ENCODE measurements at regions not wholly inside any gene's neighbourhood (a gene's known extent, or its start where the extent isn't known, plus 50 kb on each side); places are given as distances from the start of the nearest gene placed in this dataset.

GRCh38 chr5:90311401-90311800, 98.2 kb downstream of the CETN3 start:
- peaks cover 0 to 5% (median 0%) of the 10 kb centered on the region in 4 donors for H3K4me1 ChIP-seq
- no peaks in the 10 kb centered on the region for H3K9me3 ChIP-seq
- 76% methylated on average over 4 of the region's 4 CpGs for WGBS (ENCODE audit: insufficient coverage, low coverage, low lambda C conversion rate, missing lambda C conversion rate)
- TF ChIP-seq POLR2A (IDR thresholded peaks at IDR 0.05) (no peak), CTCF (IDR thresholded peaks at IDR 0.05) (no peak)
- no peaks in the 10 kb centered on the region for H3K36me3 ChIP-seq
- H3K27me3 ChIP-seq: no peaks in the 10 kb centered on the region
- DNase-seq (no peak), ATAC-seq (no peak)
- no peak overlapping the region for H3K4me3 ChIP-seq
- intact Hi-C loops (cut with DNase I): no loop called here
- no peak overlapping the region for H3K27ac ChIP-seq

GRCh38 chr5:90308787-90309585, 100.6 kb downstream of the CETN3 start:
- peaks cover 0 to 5% (median 0%) of the 10 kb centered on the region in 4 donors for H3K4me1 ChIP-seq
- no peak overlapping the region for H3K27ac ChIP-seq
- DNase-seq (no peak), ATAC-seq (no peak)
- no peaks in the 10 kb centered on the region for H3K36me3 ChIP-seq
- no peak overlapping the region for H3K4me3 ChIP-seq
- H3K27me3 ChIP-seq: no peaks in the 10 kb centered on the region
- TF ChIP-seq POLR2A (IDR thresholded peaks at IDR 0.05) (no peak), CTCF (IDR thresholded peaks at IDR 0.05) (no peak)
- H3K9me3 ChIP-seq: no peaks in the 10 kb centered on the region
- intact Hi-C loops (cut with DNase I): no loop called here
- 40% methylated on average over 4 of the region's 4 CpGs for WGBS (ENCODE audit: insufficient coverage, low coverage, low lambda C conversion rate, missing lambda C conversion rate)

- Histone ChIP-seq H3K4me3 (no peak overlapping the region), H3K4me1 (peaks cover 0 to 5% (median 0%) of the 10 kb centered on the region in 4 donors), H3K27me3 (no peaks in the 10 kb centered on the region), H3K9me3 (no peaks in the 10 kb centered on the region), H3K27ac (no peak overlapping the region), H3K36me3 (no peaks in the 10 kb centered on the region)
- ATAC-seq (no peak), DNase-seq (no peak)
- WGBS (ENCODE audit: insufficient coverage, low coverage, low lambda C conversion rate, missing lambda C conversion rate): 60% methylated on average over 1 of the region's 1 CpG
- TF ChIP-seq CTCF (IDR thresholded peaks at IDR 0.05) (no peak), POLR2A (IDR thresholded peaks at IDR 0.05) (no peak)
- intact Hi-C loops (cut with DNase I): no loop called here
These were observed 101.8 kb downstream of the CETN3 start for GRCh38 chr5:90307782-90308181.

- Histone ChIP-seq H3K9me3 (no peaks in the 10 kb centered on the region), H3K4me3 (no peak overlapping the region), H3K36me3 (no peaks in the 10 kb centered on the region), H3K4me1 (peaks cover 0 to 5% (median 0%) of the 10 kb centered on the region in 4 donors), H3K27me3 (no peaks in the 10 kb centered on the region), H3K27ac (no peak overlapping the region)
- no peak for TF ChIP-seq POLR2A (IDR thresholded peaks at IDR 0.05)
- TF ChIP-seq CTCF (IDR thresholded peaks at IDR 0.05): no peak
- DNase-seq (no peak), ATAC-seq (no peak)
- intact Hi-C loops (cut with DNase I): no loop called here
These were observed 102.2 kb downstream of the CETN3 start for GRCh38 chr5:90307322-90307721.

GRCh38 chr5:90306613-90307012, 102.9 kb downstream of the CETN3 start:
- Histone ChIP-seq H3K4me3 (no peak overlapping the region), H3K36me3 (no peaks in the 10 kb centered on the region), H3K27ac (no peak overlapping the region), H3K27me3 (no peaks in the 10 kb centered on the region), H3K9me3 (no peaks in the 10 kb centered on the region), H3K4me1 (peaks cover 0 to 5% (median 0%) of the 10 kb centered on the region in 4 donors)
- DNase-seq: no peak
- no peak for ATAC-seq
- TF ChIP-seq CTCF (IDR thresholded peaks at IDR 0.05) (no peak), POLR2A (IDR thresholded peaks at IDR 0.05) (no peak)
- intact Hi-C loops (cut with DNase I): no loop called here
